22Rv1 (cell line): ENCODE measurements at regions not wholly inside any gene's neighbourhood (a gene's known extent, or its start where the extent isn't known, plus 50 kb on each side); places are given as distances from the start of the nearest gene placed in this dataset.

Source experiments
- CTCF ChIP-seq: fragments of 450-650 bp; IDR thresholded peaks from 2 replicates; pipeline ENCODE4 v1.5.1; 2017; ENCODE audit warnings: mild to moderate bottlenecking
- ZFX ChIP-seq: fragments of 450-650 bp; IDR thresholded peaks from 2 replicates; pipeline ENCODE4 v1.6.1; 2017; ENCODE audit warnings: antibody characterized with exemption, borderline replicate concordance

- TF ChIP-seq CTCF (no peak), ZFX (no peak)
These were observed 53.8 kb upstream of the UFL1 start for GRCh38 chr6:96467814-96468213.
